H4 (cell line): ENCODE measurements at regions not wholly inside any gene's neighbourhood (a gene's known extent, or its start where the extent isn't known, plus 50 kb on each side); places are given as distances from the start of the nearest gene placed in this dataset.

Experiments used
- DNase-seq: peaks from one replicate; pipeline ENCODE4 v3.0.0-alpha.2; 2015; ENCODE audit warnings: low spot score

GRCh38 chr15:29377161-29377560 is 107.5 kb upstream of the NSMCE3 start:
- DNase-seq = peak; percentile 70

- DNase-seq = no peak
These were observed 107.0 kb upstream of the NSMCE3 start for GRCh38 chr15:29376590-29376989.

GRCh38 chr15:29369261-29369660 is 99.6 kb upstream of the NSMCE3 start:
- no peak for DNase-seq

GRCh38 chr15:29364426-29365078 is 94.9 kb upstream of the NSMCE3 start:
- DNase-seq = peak; percentile 78

GRCh38 chr15:29361560-29361959 is 91.9 kb upstream of the NSMCE3 start:
- no peak for DNase-seq

- DNase-seq = no peak
These were observed 90.5 kb upstream of the NSMCE3 start for GRCh38 chr15:29360152-29360551.

GRCh38 chr15:29356786-29357185 is 87.2 kb upstream of the NSMCE3 start:
- no peak for DNase-seq

- no peak for DNase-seq
These were observed 85.9 kb upstream of the NSMCE3 start for GRCh38 chr15:29355477-29355876.

- DNase-seq = no peak
These were observed 82.8 kb upstream of the NSMCE3 start for GRCh38 chr15:29352402-29352801.

- no peak for DNase-seq
These were observed 79.6 kb upstream of the NSMCE3 start for GRCh38 chr15:29349196-29349595.

- DNase-seq = no peak
These were observed 78.8 kb upstream of the NSMCE3 start for GRCh38 chr15:29348336-29348914.

GRCh38 chr15:29346998-29347397 is 77.4 kb upstream of the NSMCE3 start:
- DNase-seq = no peak

- DNase-seq = no peak
These were observed 76.2 kb upstream of the NSMCE3 start for GRCh38 chr15:29345549-29346525.

- no peak for DNase-seq
These were observed 74.9 kb upstream of the NSMCE3 start for GRCh38 chr15:29344474-29344873.

GRCh38 chr15:29343229-29343628 is 73.6 kb upstream of the NSMCE3 start:
- DNase-seq = no peak

- no peak for DNase-seq
These were observed 72.6 kb upstream of the NSMCE3 start for GRCh38 chr15:29342201-29342600.

GRCh38 chr15:29337156-29337959 is 67.7 kb upstream of the NSMCE3 start:
- peak; percentile 15 for DNase-seq

- DNase-seq = no peak
These were observed 64.9 kb upstream of the NSMCE3 start for GRCh38 chr15:29334544-29334943.

- no peak for DNase-seq
These were observed 63.6 kb upstream of the NSMCE3 start for GRCh38 chr15:29333261-29333660.

- no peak for DNase-seq
These were observed 62.0 kb upstream of the NSMCE3 start for GRCh38 chr15:29331669-29332068.

- no peak for DNase-seq
These were observed 61.4 kb upstream of the NSMCE3 start for GRCh38 chr15:29331071-29331470.

GRCh38 chr15:29324746-29325145 is 55.1 kb upstream of the NSMCE3 start:
- no peak for DNase-seq
